NK-92 treated with Interleukin-12 subunit alpha and Interleukin-12 subunit beta, amount 100 ng/mL, for 24 hours (cell line): ENCODE measurements at regions not wholly inside any gene's neighbourhood (a gene's known extent, or its start where the extent isn't known, plus 50 kb on each side); places are given as distances from the start of the nearest gene placed in this dataset.

ENCODE experiments used
- DNase-seq: peaks from one replicate; lab custom pipeline; 2025; lab: John Stamatoyannopoulos, UW

GRCh38 chr11:79762279-79762921 is 321.6 kb upstream of the TENM4 start:
- no peak for DNase-seq

- no peak for DNase-seq
These were observed 317.5 kb upstream of the TENM4 start for GRCh38 chr11:79758325-79758724.

GRCh38 chr11:79747406-79747805 is 306.6 kb upstream of the TENM4 start:
- no peak for DNase-seq

GRCh38 chr11:79744941-79745340 is 304.1 kb upstream of the TENM4 start:
- no peak for DNase-seq

- DNase-seq: no peak
These were observed 301.3 kb upstream of the TENM4 start for GRCh38 chr11:79742176-79742575.

- DNase-seq: no peak
These were observed 298.8 kb upstream of the TENM4 start for GRCh38 chr11:79739591-79739990.

- DNase-seq: no peak
These were observed 286.4 kb upstream of the TENM4 start for GRCh38 chr11:79727221-79727620.

GRCh38 chr11:79720115-79720514 is 279.3 kb upstream of the TENM4 start:
- DNase-seq: no peak

GRCh38 chr11:79708319-79708932 is 267.6 kb upstream of the TENM4 start:
- DNase-seq: no peak

GRCh38 chr11:79705648-79706047 is 264.8 kb upstream of the TENM4 start:
- no peak for DNase-seq

GRCh38 chr11:79702303-79702702 is 261.5 kb upstream of the TENM4 start:
- DNase-seq: no peak

GRCh38 chr11:79699246-79699645 is 258.4 kb upstream of the TENM4 start:
- DNase-seq: no peak

- DNase-seq: no peak
These were observed 257.1 kb upstream of the TENM4 start for GRCh38 chr11:79697905-79698304.

GRCh38 chr11:79694368-79694767 is 253.5 kb upstream of the TENM4 start:
- DNase-seq: no peak

GRCh38 chr11:79691445-79691844 is 250.6 kb upstream of the TENM4 start:
- no peak for DNase-seq

GRCh38 chr11:79686703-79687419 is 246.0 kb upstream of the TENM4 start:
- DNase-seq: no peak

- no peak for DNase-seq
These were observed 243.1 kb upstream of the TENM4 start for GRCh38 chr11:79683930-79684329.

GRCh38 chr11:79678780-79679452 is 238.1 kb upstream of the TENM4 start:
- DNase-seq: no peak

- DNase-seq: no peak
These were observed 235.6 kb upstream of the TENM4 start for GRCh38 chr11:79676396-79676795.

GRCh38 chr11:79675081-79675480 is 234.3 kb upstream of the TENM4 start:
- no peak for DNase-seq

GRCh38 chr11:79672786-79673185 is 232.0 kb upstream of the TENM4 start:
- no peak for DNase-seq

- DNase-seq: no peak
These were observed 230.6 kb upstream of the TENM4 start for GRCh38 chr11:79671401-79671800.

- no peak for DNase-seq
These were observed 230.1 kb upstream of the TENM4 start for GRCh38 chr11:79670882-79671281.
